Adrenal gland (tissue), 9 donors: ENCODE measurements at regions not wholly inside any gene's neighbourhood (a gene's known extent, or its start where the extent isn't known, plus 50 kb on each side); places are given as distances from the start of the nearest gene placed in this dataset.

ENCODE experiments used
- DNase-seq, 7 donors: peaks; one replicate each; pipeline ENCODE4 v3.0.0-alpha.2; 2019 to 2020
- H3K27ac ChIP-seq, 5 donors: fragments of 200-600 bp; sonication (generic) in 4 of 5; 1 replicate in 3 of 5; 2 replicates in 2 of 5; pipeline versions ENCODE4 v1.5.1 to v1.8.0; 2016 to 2020; ENCODE audit warnings: mild to moderate bottlenecking in 1 of 5
- H3K27me3 ChIP-seq: fragments of 200-600 bp; 2 replicates; pipeline ENCODE4 v1.8.0; 2021
- H3K36me3 ChIP-seq, 2 donors: fragments of 200-600 bp; replicated peaks in 1 of 2; 1 replicate in 1 of 2; 2 replicates in 1 of 2; pipeline versions ENCODE4 v1.5.1 to v1.8.0; 2018 to 2022
- H3K4me1 ChIP-seq, 2 donors: fragments of 200-600 bp; replicated peaks in 1 of 2; 1 replicate in 1 of 2; 2 replicates in 1 of 2; pipeline versions ENCODE4 v1.5.1 to v1.8.0; 2018 to 2021
- H3K4me3 ChIP-seq, 4 donors: fragments of 200-600 bp; sonication (generic) in 3 of 4; one replicate each; pipeline ENCODE4 v1.5.1; 2016 to 2018
- H3K9me3 ChIP-seq, 3 donors: fragments of 200-600 bp; sonication (generic) in 1 of 3; replicated peaks in 1 of 3; 1 replicate in 2 of 3; 2 replicates in 1 of 3; pipeline versions ENCODE4 v1.5.1 to v1.8.0; 2016 to 2021
- CTCF ChIP-seq, 6 experiments: fragments of 450-650 bp in 4 of 6; fragments of 200-600 bp in 2 of 6; sonication (generic) in 1 of 6; IDR thresholded peaks; 1 replicate in 5 of 6; 2 replicates in 1 of 6; pipeline versions ENCODE4 v1.5.1 to v1.8.0; 2016 to 2021; ENCODE audit warnings: antibody characterized with exemption in 6 of 6, mild to moderate bottlenecking in 2 of 6, moderate library complexity in 1 of 6
- POLR2A ChIP-seq, 2 donors: fragments of 450-650 bp; IDR thresholded peaks; one replicate each; pipeline ENCODE4 v1.6.1; 2017; ENCODE audit warnings: antibody characterized with exemption in 2 of 2, mild to moderate bottlenecking in 2 of 2, moderate library complexity in 1 of 2
- WGBS, 4 donors: extraction: QIAGEN DNeasy Blood & Tissue Kit in 2 of 4; methylation state at CpG; one replicate each; pipeline versions ENCODE4 v1.1.5 to v1.1.7; 2013 to 2017; 5-methylcytosine and 5-hydroxymethylcytosine counted together
- intact Hi-C, 2 donors: fragments of 100-400 bp; cut with DNase I; formaldehyde crosslinking; loops; one replicate each; pipeline versions ENCODE4 v1.14.1 to v1.15.0; 2022 to 2023
- donor health status: healthy with polysubstance abuse.
- donor health status: Bipolar disorder and iron deficiency.
- donor health status: DM: yes; HTN: yes; CAD: no.
- donor health status: DM: no; HTN: no; CAD: no.
- donor health status: DM: no; HTN: no; CAD: no.

- H3K27ac ChIP-seq = no peak overlapping the region
- no peak for TF ChIP-seq POLR2A (IDR thresholded peaks at IDR 0.05)
- TF ChIP-seq CTCF (IDR thresholded peaks at IDR 0.05) = no peak
- no peak for DNase-seq
- H3K36me3 ChIP-seq = no peaks in the 10 kb centered on the region
- no peaks in the 10 kb centered on the region for H3K9me3 ChIP-seq
- intact Hi-C loops = no loop called here
- H3K27me3 ChIP-seq = no peaks in the 10 kb centered on the region
- 80 to 96% (median 83%) methylated on average over 5 of the region's 5 CpGs for WGBS, 4 donors
- no peak overlapping the region for H3K4me3 ChIP-seq
- no peaks in the 10 kb centered on the region for H3K4me1 ChIP-seq
These were observed 162.5 kb upstream of the TSHZ3 start for GRCh38 chr19:31511696-31512095.

GRCh38 chr19:31512181-31512970 is 163.1 kb upstream of the TSHZ3 start:
- H3K4me1 ChIP-seq = no peaks in the 10 kb centered on the region
- no peak overlapping the region for H3K27ac ChIP-seq
- WGBS, 4 donors = 66 to 87% (median 81%) methylated on average over 10 of the region's 10 CpGs
- H3K36me3 ChIP-seq = no peaks in the 10 kb centered on the region
- no peak overlapping the region for H3K4me3 ChIP-seq
- intact Hi-C loops = no loop called here
- no peak for TF ChIP-seq CTCF (IDR thresholded peaks at IDR 0.05)
- TF ChIP-seq POLR2A (IDR thresholded peaks at IDR 0.05) = no peak
- no peaks in the 10 kb centered on the region for H3K27me3 ChIP-seq
- DNase-seq = no peak
- no peaks in the 10 kb centered on the region for H3K9me3 ChIP-seq

GRCh38 chr19:31513841-31514240 is 164.6 kb upstream of the TSHZ3 start:
- intact Hi-C loops = no loop called here

GRCh38 chr19:31515931-31516330 is 166.7 kb upstream of the TSHZ3 start:
- peaks cover 0 to 7% (median 0%) of the 10 kb centered on the region in 3 donors for H3K9me3 ChIP-seq
- H3K27ac ChIP-seq = no peak overlapping the region
- H3K27me3 ChIP-seq = no peaks in the 10 kb centered on the region
- H3K4me3 ChIP-seq = no peak overlapping the region
- TF ChIP-seq CTCF (IDR thresholded peaks at IDR 0.05) (no peak), POLR2A (IDR thresholded peaks at IDR 0.05) (no peak)
- no peaks in the 10 kb centered on the region for H3K4me1 ChIP-seq
- no peak for DNase-seq
- whole genome bisulfite sequencing, 4 donors = 76 to 81% (median 77%) methylated on average over 18 of the region's 18 CpGs
- intact Hi-C loops = no loop called here
- H3K36me3 ChIP-seq = no peaks in the 10 kb centered on the region

More at GRCh38 chr19:31513841-31514240, 164.6 kb upstream of the TSHZ3 start:
- no peaks in the 10 kb centered on the region for H3K27me3 ChIP-seq
- no peak overlapping the region for H3K4me3 ChIP-seq
- no peak overlapping the region for H3K27ac ChIP-seq
- no peaks in the 10 kb centered on the region for H3K36me3 ChIP-seq
- no peak for DNase-seq
- no peaks in the 10 kb centered on the region for H3K9me3 ChIP-seq
- 82 to 91% (median 88%) methylated on average over 12 to 13 of the region's 13 CpGs for WGBS, 4 donors
- no peak for TF ChIP-seq POLR2A (IDR thresholded peaks at IDR 0.05)
- TF ChIP-seq CTCF (IDR thresholded peaks at IDR 0.05) = no peak
- H3K4me1 ChIP-seq = no peaks in the 10 kb centered on the region
